Thyroid gland (tissue), 4 donors: ENCODE measurements at regions not wholly inside any gene's neighbourhood (a gene's known extent, or its start where the extent isn't known, plus 50 kb on each side); places are given as distances from the start of the nearest gene placed in this dataset.

Experiments used
- DNase-seq, 2 donors: peaks; one replicate each; pipeline ENCODE4 v3.0.0-alpha.2; 2019
- H3K27ac ChIP-seq, 3 donors: fragments of 200-600 bp; sonication (generic); 1 replicate in 2 of 3; 2 replicates in 1 of 3; pipeline ENCODE4 v1.5.1; 2016 to 2019; ENCODE audit warnings: mild to moderate bottlenecking in 1 of 3, moderate library complexity in 1 of 3
- H3K27me3 ChIP-seq: fragments of 200-600 bp; sonication (generic); one replicate; pipeline ENCODE4 v1.5.1; 2019
- H3K36me3 ChIP-seq, 2 donors: fragments of 200-600 bp; sonication (generic); one replicate each; pipeline ENCODE4 v1.5.1; 2016 to 2019
- H3K4me1 ChIP-seq, 2 donors: fragments of 200-600 bp; sonication (generic); one replicate each; pipeline ENCODE4 v1.5.1; 2017 to 2019
- H3K4me3 ChIP-seq, 3 donors: fragments of 200-600 bp; sonication (generic); replicated peaks in 1 of 3; 1 replicate in 2 of 3; 2 replicates in 1 of 3; pipeline ENCODE4 v1.5.1; 2016; ENCODE audit warnings: mild to moderate bottlenecking in 1 of 3
- H3K9me3 ChIP-seq: fragments of 200-600 bp; sonication (generic); one replicate; pipeline ENCODE4 v1.5.1; 2017
- POLR2A ChIP-seq, 2 donors: fragments of 450-650 bp; IDR thresholded peaks; one replicate each; pipeline ENCODE4 v1.6.1; 2017; ENCODE audit warnings: antibody characterized with exemption in 2 of 2, mild to moderate bottlenecking in 2 of 2, moderate library complexity in 1 of 2
- WGBS, 2 donors: methylation state at CpG; one replicate each; pipeline ENCODE4 v1.1.5; 2017; 5-methylcytosine and 5-hydroxymethylcytosine counted together
- intact Hi-C: fragments of 100-400 bp; cut with DNase I; formaldehyde crosslinking; loops from one replicate; pipeline ENCODE4 v1.15.1; 2023
- TF ChIP-seq, protein P1 (sequence below), 6 experiments: fragments of 200-600 bp in 3 of 6; fragments of 450-650 bp in 3 of 6; sonication (generic) in 3 of 6; IDR thresholded peaks; one replicate each; pipeline ENCODE4 v1.5.1; 2016 to 2019; ENCODE audit warnings: antibody characterized with exemption in 6 of 6, mild to moderate bottlenecking in 2 of 6, inconsistent platforms in 1 of 6, moderate library complexity in 1 of 6

DNA sequence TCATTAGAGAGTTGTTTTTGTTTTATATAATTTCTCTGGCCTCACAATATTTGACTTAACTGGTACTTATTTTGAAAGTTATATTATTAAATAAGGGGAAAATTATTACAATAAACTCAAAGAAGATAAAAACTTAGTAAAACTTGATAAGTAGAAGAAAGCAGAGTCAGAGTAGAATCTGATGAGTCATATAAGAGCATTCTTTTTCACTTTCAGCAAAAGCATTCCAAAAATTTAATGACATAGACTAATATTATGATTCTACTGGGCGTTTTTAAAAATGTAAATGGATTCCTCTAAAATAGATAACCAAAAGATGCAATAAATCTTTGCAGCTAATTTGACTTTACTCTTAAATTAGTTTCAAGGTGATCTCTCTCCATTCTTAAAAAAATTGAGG, 366.3 kb upstream of the IMPG1 start:
- WGBS, 2 donors: 54 to 55% methylated on average over 1 of the region's 1 CpG
- H3K27ac ChIP-seq: no peak overlapping the region
- H3K4me3 ChIP-seq: no peak overlapping the region
- no peak for DNase-seq
- no peaks in the 10 kb centered on the region for H3K36me3 ChIP-seq
- no peaks in the 10 kb centered on the region for H3K27me3 ChIP-seq
- intact Hi-C loops: no loop called here
- no peaks in the 10 kb centered on the region for H3K4me1 ChIP-seq
- no peaks in the 10 kb centered on the region for H3K9me3 ChIP-seq
- TF ChIP-seq, protein P1, sequence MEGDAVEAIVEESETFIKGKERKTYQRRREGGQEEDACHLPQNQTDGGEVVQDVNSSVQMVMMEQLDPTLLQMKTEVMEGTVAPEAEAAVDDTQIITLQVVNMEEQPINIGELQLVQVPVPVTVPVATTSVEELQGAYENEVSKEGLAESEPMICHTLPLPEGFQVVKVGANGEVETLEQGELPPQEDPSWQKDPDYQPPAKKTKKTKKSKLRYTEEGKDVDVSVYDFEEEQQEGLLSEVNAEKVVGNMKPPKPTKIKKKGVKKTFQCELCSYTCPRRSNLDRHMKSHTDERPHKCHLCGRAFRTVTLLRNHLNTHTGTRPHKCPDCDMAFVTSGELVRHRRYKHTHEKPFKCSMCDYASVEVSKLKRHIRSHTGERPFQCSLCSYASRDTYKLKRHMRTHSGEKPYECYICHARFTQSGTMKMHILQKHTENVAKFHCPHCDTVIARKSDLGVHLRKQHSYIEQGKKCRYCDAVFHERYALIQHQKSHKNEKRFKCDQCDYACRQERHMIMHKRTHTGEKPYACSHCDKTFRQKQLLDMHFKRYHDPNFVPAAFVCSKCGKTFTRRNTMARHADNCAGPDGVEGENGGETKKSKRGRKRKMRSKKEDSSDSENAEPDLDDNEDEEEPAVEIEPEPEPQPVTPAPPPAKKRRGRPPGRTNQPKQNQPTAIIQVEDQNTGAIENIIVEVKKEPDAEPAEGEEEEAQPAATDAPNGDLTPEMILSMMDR (IDR thresholded peaks at IDR 0.05): no peak
- TF ChIP-seq POLR2A (IDR thresholded peaks at IDR 0.05): no peak

DNA sequence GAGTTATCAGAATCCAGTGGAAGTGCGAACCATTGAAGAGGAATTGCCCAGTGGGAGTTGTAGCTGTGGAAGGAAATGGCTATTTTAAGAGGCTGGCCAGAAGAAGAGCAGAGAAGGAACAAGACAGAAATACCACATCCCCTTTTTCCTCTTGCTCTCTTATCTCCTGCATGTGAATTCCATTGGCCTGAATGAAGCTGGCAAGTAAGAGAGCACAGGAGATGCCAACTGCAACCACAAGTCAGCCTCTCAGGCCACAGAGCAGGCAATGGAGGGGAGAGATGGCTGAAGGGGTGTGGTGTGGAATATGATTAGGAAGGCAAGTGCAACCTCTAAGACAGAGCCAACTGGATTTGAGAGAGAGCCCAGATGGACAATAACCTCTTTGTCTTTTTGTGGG, 362.7 kb upstream of the IMPG1 start:
- Histone ChIP-seq H3K27ac (no peak overlapping the region), H3K4me3 (no peak overlapping the region), H3K9me3 (no peaks in the 10 kb centered on the region), H3K27me3 (no peaks in the 10 kb centered on the region), H3K4me1 (no peaks in the 10 kb centered on the region), H3K36me3 (no peaks in the 10 kb centered on the region)
- DNase-seq: no peak
- WGBS, 2 donors: 59 to 62% methylated on average over 1 of the region's 1 CpG
- TF ChIP-seq, protein P1 (IDR thresholded peaks at IDR 0.05): no peak
- no peak for TF ChIP-seq POLR2A (IDR thresholded peaks at IDR 0.05)
- intact Hi-C loops: no loop called here

DNA sequence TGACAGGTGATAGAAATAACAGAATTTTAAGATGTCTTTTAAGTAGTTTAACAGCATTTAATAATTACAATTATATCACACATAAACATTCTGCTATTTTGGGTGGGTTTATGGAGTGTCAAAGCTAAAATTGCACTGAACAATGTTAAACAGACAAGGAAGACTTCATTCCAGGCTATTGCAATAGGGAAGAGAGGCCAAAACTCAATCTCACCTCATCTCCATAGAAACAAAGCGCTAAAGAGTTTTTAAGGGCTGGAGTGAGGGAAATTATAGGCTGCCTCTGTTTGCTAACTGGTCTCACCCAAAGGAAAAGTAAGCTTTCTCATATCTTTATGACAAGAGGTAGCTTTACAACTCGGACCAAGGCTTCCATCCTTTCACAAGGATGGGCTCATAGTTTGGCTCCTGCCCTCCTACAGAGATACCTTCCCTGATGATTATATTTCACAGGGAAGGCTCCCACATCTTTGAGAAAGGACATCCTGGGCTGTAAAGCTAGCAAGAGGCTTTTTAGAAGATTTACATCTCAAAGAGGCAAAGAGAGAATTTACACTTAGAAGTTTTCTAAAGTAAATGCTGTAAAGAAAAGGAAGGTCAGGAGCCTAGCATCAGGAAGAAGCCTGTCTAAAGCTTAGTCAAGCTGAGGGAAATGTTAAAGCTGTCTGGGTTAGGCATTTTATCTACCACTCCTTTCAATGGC, 350.2 kb upstream of the IMPG1 start:
- no peaks in the 10 kb centered on the region for H3K36me3 ChIP-seq
- WGBS, 2 donors: 53 to 58% methylated on average over 2 of the region's 2 CpGs
- no peak overlapping the region for H3K27ac ChIP-seq
- no peak overlapping the region for H3K4me3 ChIP-seq
- intact Hi-C loops: no loop called here
- no peak for DNase-seq
- no peaks in the 10 kb centered on the region for H3K9me3 ChIP-seq
- H3K4me1 ChIP-seq: no peaks in the 10 kb centered on the region
- TF ChIP-seq, protein P1 (IDR thresholded peaks at IDR 0.05): no peak
- no peak for TF ChIP-seq POLR2A (IDR thresholded peaks at IDR 0.05)
- H3K27me3 ChIP-seq: no peaks in the 10 kb centered on the region

DNA sequence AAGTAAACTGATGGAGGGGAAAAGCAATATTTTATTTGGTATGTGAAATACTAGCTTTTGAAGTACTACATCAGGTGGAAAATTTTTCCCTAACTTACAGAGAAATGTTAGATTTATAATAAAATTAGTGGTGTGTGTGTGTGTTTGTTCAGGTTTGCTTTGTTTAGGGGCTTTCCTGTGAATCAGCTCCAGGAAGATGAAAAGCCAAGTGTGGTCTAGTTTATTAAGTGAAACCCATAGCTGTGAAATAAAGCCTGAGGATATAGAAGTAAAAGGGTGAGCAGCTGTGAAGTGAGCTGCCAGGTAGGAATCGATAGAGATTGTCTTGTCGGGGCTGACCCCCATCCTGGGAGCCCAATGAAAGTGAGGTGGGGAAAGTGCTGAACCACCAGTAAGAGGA, 347.6 kb upstream of the IMPG1 start:
- H3K27me3 ChIP-seq: no peaks in the 10 kb centered on the region
- H3K36me3 ChIP-seq: no peaks in the 10 kb centered on the region
- DNase-seq: no peak
- no peak overlapping the region for H3K27ac ChIP-seq
- TF ChIP-seq, protein P1 (IDR thresholded peaks at IDR 0.05): no peak
- no peak for TF ChIP-seq POLR2A (IDR thresholded peaks at IDR 0.05)
- no peaks in the 10 kb centered on the region for H3K9me3 ChIP-seq
- H3K4me1 ChIP-seq: no peaks in the 10 kb centered on the region
- 83 to 91% methylated on average over 2 of the region's 2 CpGs for WGBS, 2 donors
- no peak overlapping the region for H3K4me3 ChIP-seq
- intact Hi-C loops: no loop called here

DNA sequence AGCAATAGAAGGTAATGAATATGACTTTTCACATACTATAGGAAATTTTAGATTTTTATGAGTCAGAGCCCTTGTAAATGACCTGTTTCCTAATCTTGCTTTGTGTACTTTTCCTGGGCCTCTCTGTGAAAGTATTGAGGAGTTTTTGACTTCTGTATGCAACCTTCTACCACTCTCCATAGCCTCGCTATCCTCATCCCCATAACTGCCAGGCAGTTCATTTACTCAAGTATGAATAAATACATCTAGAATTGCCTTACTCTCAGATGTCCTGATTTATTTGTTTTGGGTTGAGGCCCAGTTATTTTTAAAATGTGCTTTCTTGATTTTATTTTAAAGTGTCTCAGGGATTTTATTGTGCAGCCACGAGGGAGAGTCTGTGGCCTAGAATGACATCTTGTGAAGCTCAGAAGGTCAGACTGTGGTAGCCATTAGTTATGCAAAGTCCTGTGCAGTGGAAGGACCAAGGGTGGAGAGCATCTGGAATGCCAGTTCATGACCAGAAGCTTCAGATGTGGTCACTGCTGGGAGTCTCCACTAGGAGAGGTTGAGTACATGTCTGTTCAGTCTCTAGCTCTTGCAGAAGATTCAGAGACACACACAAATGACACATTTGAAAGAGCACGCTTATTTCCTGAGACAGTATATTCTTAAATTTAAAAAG, 346.2 kb upstream of the IMPG1 start:
- H3K36me3 ChIP-seq: no peaks in the 10 kb centered on the region
- WGBS, 2 donors: 75 to 80% methylated on average over 3 of the region's 3 CpGs
- no peaks in the 10 kb centered on the region for H3K4me1 ChIP-seq
- no peaks in the 10 kb centered on the region for H3K27me3 ChIP-seq
- intact Hi-C loops: no loop called here
- no peaks in the 10 kb centered on the region for H3K9me3 ChIP-seq
- H3K4me3 ChIP-seq: no peak overlapping the region
- no peak overlapping the region for H3K27ac ChIP-seq
- no peak for TF ChIP-seq POLR2A (IDR thresholded peaks at IDR 0.05)
- TF ChIP-seq, protein P1 (IDR thresholded peaks at IDR 0.05): no peak
- DNase-seq: no peak
